T1000 (cell line): ENCODE measurements at regions not wholly inside any gene's neighbourhood (a gene's known extent, or its start where the extent isn't known, plus 50 kb on each side); places are given as distances from the start of the nearest gene placed in this dataset.

ENCODE experiments used
- DNase-seq: peaks from one replicate; lab custom pipeline; 2025; ENCODE audit warnings: mixed read lengths; lab: John Stamatoyannopoulos, UW

DNA sequence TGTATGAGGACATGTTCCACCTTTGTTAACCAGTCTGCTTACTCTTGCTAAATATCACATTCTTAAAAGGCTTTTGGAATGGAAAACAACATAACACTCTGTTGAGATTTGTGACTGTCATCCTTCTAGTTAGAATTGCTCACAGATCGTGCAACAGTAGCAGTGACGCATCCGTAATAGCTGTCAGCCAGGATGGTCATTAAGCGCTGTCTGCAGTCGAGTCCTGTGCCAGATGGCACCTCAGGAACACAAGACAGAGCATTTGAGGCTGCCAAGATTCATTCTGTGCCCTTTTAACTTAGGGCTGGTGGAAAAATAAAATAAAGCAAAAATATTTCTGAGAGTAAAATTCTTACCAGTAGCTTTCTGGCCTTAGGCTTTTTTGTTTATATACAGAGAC is 348.6 kb downstream of the ANKRD7 start:
- no peak for DNase-seq

DNA sequence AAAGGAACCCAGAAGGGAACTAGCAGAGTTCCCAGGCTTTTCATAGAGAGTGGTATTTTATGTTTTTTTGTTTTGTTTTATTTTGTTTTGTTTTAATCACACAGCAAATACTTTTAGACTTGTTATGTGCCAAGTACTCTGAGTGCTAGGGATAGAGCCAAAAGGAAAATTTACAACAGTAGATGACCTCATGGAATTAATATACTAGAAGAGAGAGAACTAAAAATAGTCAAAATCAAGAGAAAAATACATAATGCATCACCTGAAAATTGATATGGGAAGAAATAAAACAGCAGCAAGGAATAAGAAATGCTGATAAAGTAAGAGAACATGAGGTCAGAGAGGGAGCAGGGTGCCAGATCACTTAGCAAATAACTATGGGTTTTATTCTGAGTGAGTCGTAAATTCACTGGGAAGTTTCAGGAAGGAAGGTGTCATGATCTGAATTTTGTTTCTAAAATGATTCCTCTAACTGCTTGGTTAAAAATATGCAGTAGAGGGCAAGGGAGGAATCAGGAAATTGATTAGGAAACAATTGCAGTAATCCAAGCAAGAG is 351.0 kb downstream of the ANKRD7 start:
- no peak for DNase-seq

DNA sequence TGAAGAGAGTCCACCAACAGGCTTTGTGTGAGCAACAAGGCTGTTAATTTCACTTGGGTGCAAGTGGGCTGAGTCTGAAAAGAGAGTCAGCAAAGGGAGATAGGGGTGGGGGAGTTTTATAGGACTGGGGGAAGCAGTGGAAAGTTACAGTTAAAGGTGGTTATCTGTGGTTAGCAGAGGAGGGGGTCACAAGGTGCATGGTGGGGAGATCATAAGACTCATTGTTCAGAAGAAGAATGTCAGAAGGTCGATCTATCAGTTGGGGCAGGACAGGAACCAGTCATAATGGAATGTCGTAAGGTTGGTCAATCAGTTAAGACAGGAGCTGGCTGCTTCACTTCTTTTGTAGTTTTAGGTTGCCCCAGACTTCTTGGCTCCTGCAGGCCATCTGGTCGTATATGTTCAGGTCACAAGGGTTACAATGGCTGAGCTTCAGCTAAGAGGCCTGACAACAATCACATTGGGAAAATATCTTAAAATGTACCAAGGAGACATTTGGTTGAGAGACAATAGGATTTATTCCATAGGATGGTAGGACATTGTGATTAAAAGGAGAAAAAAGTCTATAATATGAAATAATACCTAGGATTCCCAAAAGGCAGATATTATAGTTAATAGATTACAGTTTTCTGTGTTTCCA is 356.4 kb downstream of the ANKRD7 start:
- no peak for DNase-seq

DNA sequence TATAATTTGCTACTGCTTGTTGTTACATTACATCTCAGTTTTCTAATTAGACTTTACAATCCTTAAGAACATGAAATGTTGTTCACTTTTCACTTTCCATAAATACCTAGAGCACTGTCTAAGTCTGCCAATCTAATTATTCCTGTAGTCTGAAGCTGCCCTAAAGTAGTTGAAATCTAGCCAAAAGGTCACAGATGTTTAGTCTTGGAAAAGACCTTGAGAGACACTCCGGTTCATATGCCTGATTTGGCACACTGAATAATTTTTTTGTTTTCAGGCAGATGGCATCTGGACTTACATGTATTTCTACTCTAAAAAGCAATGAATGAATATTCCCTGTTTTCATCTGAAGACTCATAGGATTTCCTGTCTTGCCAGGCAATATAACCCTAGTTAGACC is 359.1 kb downstream of the ANKRD7 start:
- no peak for DNase-seq

DNA sequence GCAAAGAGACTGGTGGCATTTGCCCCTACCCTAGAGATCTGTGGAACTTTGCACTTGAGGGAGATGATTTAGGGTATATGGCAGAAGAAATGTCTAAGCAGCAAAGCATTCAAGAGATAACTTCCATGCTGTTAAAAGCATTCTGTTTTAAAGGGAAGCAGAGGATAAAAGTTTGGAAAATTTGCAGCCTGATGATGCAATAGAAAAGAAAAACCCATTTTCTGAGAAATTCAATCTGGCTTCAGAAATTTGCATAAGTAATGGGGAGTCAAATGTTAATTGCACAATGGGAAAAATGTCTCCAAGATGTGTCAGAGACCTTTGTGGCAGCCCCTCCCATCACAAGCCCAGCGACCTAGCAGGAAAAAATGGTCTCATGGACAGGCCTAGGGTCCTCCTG is 361.7 kb downstream of the ANKRD7 start:
- DNase-seq: no peak

DNA sequence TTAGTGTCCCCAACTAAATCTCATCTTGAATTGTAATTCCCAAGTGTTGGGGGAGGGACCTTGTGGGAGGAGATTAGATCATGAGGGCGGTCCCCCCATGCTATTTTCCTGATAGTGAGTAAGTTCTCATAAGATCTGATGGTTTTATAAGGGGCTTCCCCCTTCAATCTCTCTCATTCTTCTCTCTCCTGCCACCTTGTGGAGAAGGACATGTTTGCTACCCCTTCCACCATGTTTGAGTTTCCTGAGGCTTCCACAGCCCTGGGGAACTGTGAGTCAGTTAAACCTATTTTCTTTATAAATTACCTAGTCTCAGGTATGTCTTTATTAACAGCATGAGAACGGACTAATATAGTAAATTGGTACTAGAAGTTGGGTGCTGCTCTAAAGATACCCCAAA is 365.6 kb downstream of the ANKRD7 start:
- no peak for DNase-seq

DNA sequence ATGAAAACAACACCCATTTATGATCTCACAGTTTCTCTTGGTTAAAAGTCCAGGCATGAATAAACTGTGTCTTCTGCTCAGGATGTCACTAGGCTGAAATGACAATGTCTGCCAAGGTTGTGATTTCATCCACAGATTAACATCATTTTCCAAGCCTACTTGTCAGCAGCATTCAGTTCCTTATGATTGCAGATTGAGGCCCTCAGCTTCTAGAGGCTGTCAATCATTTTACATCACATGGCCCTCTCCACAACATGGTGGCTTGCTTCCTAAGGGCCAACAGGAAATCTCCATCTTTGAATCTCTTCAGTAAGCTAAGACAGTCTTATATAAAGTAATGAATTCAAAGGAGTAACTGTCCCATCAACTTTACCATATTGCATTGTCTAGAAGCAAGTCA is 377.6 kb downstream of the ANKRD7 start:
- no peak for DNase-seq

DNA sequence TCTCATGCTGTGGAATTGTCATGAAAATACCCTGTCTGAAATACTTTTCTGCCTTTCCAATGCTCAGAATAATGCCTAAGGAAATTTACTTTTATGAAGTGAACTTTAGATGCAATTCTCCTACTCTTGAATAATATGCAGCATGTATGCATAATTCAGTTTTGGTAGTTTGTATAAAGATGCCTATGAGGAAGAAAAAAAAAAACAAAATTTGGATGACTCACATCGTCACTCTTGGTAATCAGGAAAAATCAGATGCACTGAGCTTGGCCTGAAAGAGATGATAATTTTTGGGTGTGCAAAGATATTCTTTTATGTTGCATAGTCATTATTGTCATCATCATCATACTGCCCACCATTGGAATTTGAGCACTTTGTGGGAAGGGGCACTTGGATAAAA is 382.1 kb downstream of the ANKRD7 start:
- no peak for DNase-seq

DNA sequence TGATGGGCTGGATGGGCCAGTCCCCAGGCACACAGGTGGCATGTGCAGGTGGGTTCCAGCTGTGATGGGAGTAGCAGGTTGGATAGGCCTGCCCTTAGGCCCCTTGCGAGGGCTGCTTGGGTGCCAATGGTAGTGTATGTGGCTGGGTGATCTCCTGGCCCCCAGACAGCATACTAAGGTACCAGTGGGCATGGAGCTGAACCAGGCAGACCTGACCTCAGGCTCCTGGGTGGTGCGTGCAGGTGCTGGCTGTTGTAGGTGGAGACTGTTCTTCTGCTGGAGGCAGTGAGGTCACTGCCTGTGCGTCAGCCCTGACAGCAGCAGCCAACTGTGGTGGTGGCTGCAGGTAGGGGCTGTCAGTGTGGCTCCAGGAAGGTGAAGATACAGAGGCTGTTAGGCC is 384.7 kb downstream of the ANKRD7 start:
- no peak for DNase-seq

DNA sequence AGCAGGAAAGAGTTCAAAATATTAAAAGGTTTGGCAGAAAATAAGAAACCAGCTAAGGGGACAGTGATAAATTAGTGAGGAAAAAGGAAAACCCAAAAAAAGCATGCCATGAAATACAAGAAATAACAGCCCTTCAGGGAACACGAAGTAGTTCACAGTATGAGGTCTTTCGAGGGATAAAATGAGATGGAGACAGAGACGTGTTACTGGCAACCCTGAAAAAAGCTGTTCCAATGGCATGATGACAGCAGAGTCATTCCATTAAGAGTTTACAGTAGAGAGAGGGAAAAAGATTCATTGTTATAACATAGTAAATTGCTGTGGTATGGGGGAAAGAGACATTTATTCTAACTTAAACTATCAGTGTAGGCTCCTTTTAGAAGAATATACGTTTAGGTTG is 391.2 kb downstream of the ANKRD7 start:
- DNase-seq: no peak

DNA sequence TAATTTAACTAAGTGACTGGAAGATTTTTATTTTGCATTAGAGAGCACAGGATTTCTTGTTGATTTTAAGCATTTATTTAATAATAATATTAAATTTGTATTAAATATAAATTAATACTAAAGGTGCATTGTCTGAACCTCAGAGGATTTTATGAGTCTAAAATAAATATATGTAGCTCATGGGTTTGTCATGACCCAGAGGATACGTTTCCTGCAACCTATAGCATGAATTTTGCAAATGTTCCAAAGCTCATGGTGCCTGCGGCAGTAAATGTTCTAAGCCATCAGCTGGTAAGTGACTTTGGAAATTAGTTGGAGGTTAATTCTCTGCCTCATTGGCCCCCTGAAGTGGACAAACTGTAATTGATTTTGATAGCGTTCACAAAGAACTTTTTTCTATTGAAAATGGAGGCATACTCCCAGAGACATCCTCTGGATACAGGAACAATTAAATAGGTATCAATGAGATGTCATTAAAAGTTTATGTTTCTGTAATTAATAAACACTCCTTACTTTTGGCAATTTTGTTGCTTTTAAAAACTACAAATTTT is 397.4 kb downstream of the ANKRD7 start:
- DNase-seq: no peak

DNA sequence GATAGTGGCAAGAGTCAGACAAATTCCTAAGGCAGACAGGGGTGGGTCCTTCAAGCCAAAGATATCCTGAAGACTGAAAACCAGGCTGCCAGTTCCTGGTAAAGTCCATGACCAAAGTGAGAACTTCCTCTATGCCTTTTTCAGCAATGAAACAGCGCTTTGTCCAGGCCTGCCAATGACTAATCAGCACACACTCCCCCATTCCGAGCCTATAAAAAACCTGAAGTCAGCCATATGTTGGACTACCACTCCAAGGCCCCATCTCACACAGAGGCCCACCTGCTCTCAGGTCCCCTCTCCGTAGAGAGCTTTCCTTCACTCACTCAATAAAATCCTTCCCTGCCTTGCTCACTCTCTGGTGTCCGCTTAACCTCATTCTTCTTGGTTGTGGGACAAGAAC is 402.2 kb downstream of the ANKRD7 start:
- no peak for DNase-seq

DNA sequence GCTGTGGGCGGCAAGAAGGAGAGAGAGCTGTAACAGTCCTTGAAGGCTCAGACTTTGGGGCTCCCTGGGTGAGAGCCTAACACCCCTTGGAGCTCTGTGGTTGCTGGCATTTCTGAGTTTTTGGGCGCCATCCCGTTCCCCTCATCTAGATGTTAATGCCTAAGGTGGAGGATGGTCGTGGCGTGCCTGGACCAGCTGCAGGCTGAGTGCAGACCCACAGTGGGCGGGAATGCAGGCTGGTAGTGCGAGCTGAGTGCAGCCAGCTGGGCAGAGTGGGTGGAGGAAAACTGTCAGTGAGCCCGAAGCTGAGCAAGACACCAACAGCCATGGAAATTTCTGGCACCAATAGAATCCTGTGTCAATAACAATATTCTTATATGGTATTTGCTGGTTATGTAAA is 403.0 kb downstream of the ANKRD7 start:
- no peak for DNase-seq

DNA sequence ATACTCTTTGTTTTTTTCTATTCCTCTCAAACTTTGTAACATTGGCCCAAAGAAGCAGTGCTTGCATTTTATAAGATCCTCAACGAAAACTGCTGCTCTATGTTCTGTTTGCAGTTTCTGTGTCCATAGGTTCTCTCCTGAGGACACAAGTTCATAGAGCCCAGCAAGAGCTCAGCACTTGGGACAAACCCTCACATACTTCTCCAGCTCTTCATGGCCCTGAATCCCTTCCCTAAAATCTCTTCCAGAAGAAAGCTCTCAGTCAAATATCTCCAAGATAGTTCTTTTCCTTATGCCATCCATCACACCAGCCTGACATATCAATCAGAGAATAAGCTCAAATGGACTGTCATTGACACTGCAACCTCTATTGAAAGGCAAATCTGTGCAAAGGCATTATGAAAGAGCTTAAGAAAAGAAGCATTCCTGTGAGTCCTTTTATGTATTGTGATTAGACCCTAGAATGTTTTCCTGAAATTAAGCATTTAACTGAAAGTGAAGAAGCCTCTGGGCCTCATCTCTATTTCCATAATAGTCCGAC is 405.5 kb downstream of the ANKRD7 start:
- no peak for DNase-seq

DNA sequence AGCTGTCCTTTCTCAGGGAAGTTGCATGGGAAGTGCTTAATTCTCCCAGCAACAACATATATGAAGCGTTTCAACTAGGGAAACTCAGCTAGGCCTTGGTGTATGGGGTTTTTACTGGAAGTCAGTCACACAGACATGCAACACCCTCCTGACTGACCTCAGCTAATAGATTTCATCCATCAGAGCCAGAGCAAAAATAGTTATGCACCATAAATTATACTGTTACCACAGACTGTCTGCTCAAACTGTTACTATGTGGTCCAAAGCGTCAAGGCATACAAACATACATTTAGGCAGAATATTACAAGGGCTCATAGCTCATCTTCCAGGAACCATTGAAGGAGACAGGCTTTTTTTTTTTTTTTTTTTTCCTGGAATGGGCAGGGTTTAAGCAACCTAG is 417.9 kb downstream of the ANKRD7 start:
- DNase-seq: no peak

DNA sequence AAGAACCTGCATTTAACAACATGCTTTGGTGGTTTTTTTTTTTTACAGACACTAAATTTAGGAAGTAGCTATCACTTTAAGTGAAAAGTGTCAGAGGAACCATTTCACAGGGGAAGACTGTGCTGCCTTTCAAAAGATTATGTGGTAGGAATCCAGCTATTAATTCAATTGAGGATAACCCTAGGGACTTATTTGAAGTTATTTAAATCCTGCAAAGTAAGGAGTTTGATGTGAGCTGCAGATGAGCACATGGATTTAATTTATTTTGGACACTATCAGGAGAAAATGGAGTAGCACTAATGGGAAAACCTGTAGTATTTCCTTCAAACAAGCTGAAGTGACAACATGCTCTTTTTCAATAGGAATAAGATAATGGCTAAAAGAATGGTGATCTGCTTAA is 419.8 kb downstream of the ANKRD7 start:
- no peak for DNase-seq

DNA sequence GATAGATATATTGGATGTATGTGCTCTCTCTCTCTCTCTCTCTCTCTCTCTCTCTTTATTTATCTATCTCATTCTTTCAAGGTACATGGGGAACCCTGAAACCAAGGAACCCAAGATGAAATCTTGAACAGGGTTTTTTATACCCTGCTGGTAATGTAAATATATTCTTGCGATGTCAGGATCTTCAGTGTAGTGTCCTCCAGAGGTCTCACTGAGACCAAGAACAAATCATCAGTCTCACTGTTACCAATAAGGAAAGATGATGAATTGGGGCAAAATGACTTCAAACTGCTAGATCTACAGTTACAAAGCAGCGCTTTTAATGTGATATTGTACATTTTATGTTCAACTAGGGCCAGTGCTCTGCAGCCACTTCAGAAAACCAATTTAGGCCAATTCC is 423.5 kb downstream of the ANKRD7 start:
- no peak for DNase-seq

DNA sequence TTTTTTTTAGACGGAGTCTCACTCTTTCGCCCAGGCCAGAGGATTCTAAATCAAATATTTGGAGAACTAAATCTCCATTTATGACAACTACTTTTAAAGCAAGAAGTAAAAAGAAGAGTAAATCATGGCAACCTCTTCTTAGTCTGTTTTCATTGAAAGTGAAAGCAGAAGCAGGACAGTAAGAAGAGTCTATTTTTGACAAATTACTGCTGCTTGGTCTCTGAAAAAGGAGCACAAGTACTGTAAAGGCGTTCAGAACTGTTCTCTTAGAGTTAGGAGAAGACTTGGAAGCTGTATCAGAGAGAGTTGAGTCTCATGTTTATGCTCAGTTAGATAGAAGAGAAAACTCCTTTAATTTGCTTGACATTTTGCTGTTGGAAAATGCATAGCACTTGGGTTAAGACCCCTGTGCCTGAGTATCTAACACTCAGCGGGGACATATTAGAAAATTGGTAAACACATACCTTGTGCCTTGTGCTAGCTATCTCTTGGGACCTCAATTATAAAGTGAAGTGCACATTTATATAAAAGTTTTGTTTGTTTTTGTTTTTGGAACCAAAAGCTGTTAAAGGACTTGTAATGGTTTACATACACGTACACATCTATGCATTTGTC is 433.0 kb downstream of the ANKRD7 start:
- DNase-seq: no peak

DNA sequence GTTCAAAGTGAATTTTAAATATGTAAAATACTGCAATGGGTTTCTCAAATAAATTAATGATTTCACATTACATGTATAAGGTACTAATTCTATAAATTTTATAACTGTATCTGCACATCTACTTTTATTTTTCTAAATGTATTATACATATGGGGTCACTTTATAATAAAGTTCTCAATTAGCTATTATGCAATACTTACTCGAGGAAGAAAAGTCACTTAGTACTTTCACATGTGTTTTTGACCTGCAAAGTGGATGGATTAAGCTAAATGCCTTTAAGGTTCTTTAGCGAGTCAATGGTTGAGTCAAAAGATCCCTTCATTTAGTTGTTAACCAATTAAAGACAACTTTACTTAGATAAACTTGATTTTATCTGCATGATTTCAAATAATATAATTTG is 437.8 kb downstream of the ANKRD7 start:
- no peak for DNase-seq

DNA sequence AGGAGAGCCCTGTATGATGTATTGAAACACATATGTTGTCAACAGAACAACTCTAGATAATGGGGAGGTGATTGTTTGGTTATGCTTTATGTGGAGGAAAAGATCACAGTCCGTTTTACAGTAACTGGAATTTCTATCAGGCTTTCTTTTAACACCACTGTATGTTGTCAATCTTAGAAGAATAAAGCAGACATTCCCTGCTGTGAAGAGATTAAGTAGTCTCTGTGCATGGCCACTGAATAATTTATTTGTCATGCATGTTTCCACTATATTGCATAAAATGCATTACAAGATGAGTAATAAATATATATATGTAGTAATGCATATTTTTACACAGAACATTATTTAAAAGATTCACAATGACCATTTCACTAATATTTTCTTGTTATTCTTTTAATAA is 440.0 kb downstream of the ANKRD7 start:
- no peak for DNase-seq

DNA sequence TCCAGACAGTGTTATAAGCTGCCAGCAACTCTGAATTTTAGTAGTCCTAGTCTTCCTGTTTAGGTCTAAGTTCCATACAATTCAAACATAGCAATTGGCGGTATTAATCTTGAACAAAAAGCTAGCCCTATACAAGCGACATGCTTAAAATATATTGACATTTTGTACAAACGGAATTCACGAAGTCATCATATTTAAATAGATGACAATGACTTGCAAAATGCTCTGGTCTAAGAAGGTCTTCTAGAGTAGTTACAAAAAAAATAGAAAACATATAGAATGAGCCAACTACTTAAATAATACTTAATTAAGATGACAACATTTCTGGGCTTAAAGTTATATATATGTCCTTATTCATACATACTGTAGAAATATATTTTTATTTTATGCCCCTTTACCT is 446.6 kb downstream of the ANKRD7 start:
- DNase-seq: no peak

DNA sequence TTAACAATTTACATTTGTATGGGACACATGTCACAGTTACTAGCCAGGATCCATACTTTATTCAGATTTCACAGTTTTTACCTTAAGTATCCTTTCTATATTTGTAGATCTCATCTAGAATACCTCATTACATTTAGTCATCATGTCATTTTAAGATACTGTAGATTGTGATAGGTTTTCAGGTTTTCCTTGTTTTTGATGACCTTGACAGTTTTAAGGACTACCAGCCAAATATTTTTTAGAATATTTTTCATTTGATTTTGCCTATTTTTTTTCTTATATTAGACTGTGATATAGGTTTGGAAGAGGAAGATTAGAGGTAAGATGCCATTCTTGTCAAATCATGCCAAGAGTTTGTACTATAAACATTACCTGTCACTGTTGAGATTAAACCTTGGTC is 460.3 kb downstream of the ANKRD7 start:
- DNase-seq: no peak

DNA sequence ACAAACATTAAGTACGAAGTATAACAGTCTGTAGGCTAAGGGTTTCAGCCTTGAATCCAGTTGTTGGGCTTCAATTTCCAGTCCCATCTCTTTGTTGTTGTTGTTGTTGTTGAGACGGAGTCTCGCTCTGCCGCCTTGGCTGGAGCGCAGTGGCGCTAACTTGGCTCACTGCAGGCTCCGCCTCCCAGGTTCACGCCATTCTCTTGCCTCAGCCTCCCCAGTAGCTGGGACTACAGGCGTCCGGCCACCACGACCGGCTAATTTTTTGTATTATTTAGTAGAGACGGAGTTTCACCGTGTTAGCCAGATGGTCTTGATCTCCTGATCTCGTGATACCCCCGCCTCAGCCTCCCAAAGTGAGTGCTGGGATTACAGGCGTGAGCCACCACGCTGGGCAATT is 464.9 kb downstream of the ANKRD7 start:
- DNase-seq: no peak
